ENCODE measurements at regions not wholly inside any gene's neighbourhood (a gene's known extent, or its start where the extent isn't known, plus 50 kb on each side); places are given as distances from the start of the nearest gene placed in this dataset.

DNA sequence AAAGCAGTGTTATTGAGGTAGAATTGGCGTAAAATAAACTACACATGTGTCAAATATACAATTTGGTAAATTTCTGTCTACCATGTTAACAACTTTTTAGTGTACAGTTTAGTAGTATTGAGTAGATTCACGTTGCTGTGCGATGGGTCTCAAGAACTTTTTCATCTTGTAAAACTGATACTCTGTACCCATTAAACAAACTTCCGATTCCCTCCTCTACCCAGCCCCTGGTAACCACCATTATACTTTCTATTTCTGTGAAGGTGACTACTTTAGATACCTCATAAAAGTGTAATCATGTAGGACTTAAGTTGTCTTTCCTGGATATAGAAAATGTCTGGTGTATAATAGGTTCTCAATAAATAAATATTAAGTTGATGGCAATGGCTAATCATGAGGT lies 408.5 kb upstream of the POT1 start (continued):
- TF ChIP-seq, protein P1, sequence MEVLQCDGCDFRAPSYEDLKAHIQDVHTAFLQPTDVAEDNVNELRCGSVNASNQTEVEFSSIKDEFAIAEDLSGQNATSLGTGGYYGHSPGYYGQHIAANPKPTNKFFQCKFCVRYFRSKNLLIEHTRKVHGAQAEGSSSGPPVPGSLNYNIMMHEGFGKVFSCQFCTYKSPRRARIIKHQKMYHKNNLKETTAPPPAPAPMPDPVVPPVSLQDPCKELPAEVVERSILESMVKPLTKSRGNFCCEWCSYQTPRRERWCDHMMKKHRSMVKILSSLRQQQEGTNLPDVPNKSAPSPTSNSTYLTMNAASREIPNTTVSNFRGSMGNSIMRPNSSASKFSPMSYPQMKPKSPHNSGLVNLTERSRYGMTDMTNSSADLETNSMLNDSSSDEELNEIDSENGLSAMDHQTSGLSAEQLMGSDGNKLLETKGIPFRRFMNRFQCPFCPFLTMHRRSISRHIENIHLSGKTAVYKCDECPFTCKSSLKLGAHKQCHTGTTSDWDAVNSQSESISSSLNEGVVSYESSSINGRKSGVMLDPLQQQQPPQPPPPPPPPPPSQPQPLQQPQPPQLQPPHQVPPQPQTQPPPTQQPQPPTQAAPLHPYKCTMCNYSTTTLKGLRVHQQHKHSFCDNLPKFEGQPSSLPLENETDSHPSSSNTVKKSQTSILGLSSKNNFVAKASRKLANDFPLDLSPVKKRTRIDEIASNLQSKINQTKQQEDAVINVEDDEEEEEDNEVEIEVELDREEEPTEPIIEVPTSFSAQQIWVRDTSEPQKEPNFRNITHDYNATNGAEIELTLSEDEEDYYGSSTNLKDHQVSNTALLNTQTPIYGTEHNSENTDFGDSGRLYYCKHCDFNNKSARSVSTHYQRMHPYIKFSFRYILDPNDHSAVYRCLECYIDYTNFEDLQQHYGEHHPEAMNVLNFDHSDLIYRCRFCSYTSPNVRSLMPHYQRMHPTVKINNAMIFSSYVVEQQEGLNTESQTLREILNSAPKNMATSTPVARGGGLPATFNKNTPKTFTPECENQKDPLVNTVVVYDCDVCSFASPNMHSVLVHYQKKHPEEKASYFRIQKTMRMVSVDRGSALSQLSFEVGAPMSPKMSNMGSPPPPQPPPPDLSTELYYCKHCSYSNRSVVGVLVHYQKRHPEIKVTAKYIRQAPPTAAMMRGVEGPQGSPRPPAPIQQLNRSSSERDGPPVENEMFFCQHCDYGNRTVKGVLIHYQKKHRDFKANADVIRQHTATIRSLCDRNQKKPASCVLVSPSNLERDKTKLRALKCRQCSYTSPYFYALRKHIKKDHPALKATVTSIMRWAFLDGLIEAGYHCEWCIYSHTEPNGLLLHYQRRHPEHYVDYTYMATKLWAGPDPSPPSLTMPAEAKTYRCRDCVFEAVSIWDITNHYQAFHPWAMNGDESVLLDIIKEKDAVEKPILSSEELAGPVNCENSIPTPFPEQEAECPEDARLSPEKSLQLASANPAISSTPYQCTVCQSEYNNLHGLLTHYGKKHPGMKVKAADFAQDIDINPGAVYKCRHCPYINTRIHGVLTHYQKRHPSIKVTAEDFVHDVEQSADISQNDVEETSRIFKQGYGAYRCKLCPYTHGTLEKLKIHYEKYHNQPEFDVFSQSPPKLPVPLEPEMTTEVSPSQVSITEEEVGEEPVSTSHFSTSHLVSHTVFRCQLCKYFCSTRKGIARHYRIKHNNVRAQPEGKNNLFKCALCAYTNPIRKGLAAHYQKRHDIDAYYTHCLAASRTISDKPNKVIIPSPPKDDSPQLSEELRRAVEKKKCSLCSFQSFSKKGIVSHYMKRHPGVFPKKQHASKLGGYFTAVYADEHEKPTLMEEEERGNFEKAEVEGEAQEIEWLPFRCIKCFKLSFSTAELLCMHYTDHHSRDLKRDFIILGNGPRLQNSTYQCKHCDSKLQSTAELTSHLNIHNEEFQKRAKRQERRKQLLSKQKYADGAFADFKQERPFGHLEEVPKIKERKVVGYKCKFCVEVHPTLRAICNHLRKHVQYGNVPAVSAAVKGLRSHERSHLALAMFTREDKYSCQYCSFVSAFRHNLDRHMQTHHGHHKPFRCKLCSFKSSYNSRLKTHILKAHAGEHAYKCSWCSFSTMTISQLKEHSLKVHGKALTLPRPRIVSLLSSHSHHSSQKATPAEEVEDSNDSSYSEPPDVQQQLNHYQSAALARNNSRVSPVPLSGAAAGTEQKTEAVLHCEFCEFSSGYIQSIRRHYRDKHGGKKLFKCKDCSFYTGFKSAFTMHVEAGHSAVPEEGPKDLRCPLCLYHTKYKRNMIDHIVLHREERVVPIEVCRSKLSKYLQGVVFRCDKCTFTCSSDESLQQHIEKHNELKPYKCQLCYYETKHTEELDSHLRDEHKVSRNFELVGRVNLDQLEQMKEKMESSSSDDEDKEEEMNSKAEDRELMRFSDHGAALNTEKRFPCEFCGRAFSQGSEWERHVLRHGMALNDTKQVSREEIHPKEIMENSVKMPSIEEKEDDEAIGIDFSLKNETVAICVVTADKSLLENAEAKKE (CRISPR knock-in tag; IDR thresholded peaks at IDR 0.05): no peak

DNA sequence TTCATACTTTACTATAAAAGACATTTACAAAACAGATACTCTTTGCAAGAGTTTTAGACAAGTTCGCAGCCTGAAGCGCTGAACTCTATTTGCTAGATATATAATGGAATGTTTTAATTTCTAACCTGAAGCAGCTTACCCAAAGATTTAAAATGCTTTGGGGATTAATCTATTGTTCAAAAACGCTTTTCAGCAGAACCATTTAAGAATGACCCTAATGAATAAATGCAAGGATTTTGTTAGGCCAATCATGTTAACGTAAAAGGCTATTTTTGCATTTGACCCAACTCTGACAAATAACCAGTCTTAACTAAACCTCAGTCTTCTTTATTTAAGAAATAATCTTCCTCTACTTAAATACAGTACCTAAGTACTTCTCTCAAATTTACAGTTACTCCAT lies 406.7 kb upstream of the POT1 start:
- Histone ChIP-seq H3K36me3 (ENCODE audit: insufficient read depth) (no peaks in the 10 kb centered on the region), H2AFZ (no peak overlapping the region), H3K4me1 (ENCODE audit: insufficient read depth) (peaks cover 10% of the 10 kb centered on the region), H3F3A (replicated peaks; ENCODE audit: low read depth) (no peaks in the 10 kb centered on the region), H3K79me2 (replicated peaks; ENCODE audit: insufficient read depth) (no peaks in the 10 kb centered on the region), H3K9me2 (ENCODE audit: insufficient read depth) (no peaks in the 10 kb centered on the region), H3K27ac (ENCODE audit: low read depth) (no peak overlapping the region), H4K20me1 (replicated peaks; ENCODE audit: insufficient read depth) (no peaks in the 10 kb centered on the region), H3K27me3 (ENCODE audit: insufficient read depth) (no peaks in the 10 kb centered on the region), H3K4me3 (no peak overlapping the region), H3K4me2 (no peak overlapping the region)
- Mint-ChIP-seq H3K27me3 (ENCODE audit: insufficient read depth, low read depth, poor library complexity) (no peaks in the 10 kb centered on the region), H3K27ac (no peak overlapping the region), H3K4me3 (no peak overlapping the region), H3K9me3 (no peaks in the 10 kb centered on the region), H3K36me3 (ENCODE audit: low read depth) (no peaks in the 10 kb centered on the region; the same call in 2 of the 3 replicates), H3K4me1 (peaks cover 17% of the 10 kb centered on the region)
- ATAC-seq (no peak), DNase-seq (ENCODE audit: low spot score) (no peak)
- TF ChIP-seq CREB1 (CRISPR knock-in tag; IDR thresholded peaks at IDR 0.05; ENCODE audit: low read depth) (no peak), STAT1 (IDR thresholded peaks at IDR 0.05; ENCODE audit: unreplicated experiment) (no peak), EZH2 (IDR thresholded peaks at IDR 0.05; ENCODE audit: low read depth, unreplicated experiment) (no peak), POLR2AphosphoS5 (IDR thresholded peaks at IDR 0.05; ENCODE audit: low read depth) (no peak), JUNB (IDR thresholded peaks at IDR 0.05; ENCODE audit: unreplicated experiment) (no peak), ZNF331 (CRISPR knock-in tag; IDR thresholded peaks at IDR 0.05; ENCODE audit: low read depth) (no peak), NANOG (IDR thresholded peaks at IDR 0.05; ENCODE audit: borderline replicate concordance) (no peak), ZNF114 (CRISPR knock-in tag; IDR thresholded peaks at IDR 0.05) (no peak)
- TF ChIP-seq, protein P2, sequence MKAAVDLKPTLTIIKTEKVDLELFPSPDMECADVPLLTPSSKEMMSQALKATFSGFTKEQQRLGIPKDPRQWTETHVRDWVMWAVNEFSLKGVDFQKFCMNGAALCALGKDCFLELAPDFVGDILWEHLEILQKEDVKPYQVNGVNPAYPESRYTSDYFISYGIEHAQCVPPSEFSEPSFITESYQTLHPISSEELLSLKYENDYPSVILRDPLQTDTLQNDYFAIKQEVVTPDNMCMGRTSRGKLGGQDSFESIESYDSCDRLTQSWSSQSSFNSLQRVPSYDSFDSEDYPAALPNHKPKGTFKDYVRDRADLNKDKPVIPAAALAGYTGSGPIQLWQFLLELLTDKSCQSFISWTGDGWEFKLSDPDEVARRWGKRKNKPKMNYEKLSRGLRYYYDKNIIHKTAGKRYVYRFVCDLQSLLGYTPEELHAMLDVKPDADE (IDR thresholded peaks at IDR 0.05): no peak
- TF ChIP-seq, protein P1 (CRISPR knock-in tag; IDR thresholded peaks at IDR 0.05): no peak

Measured in GM23338 (cell line).